HEK293 (cell line): ENCODE measurements at regions not wholly inside any gene's neighbourhood (a gene's known extent, or its start where the extent isn't known, plus 50 kb on each side); places are given as distances from the start of the nearest gene placed in this dataset.

Experiments
- CTCF ChIA-PET: fragments of 350-600 bp; formaldehyde crosslinking; extraction: SDS; loops from one replicate; lab custom pipeline; 2021; ENCODE audit warnings: antibody characterized with exemption; lab: Yijun Ruan, JAX
- POLR2A ChIA-PET: fragments of 300-600 bp; formaldehyde crosslinking; extraction: SDS; loops from one replicate; lab custom pipeline; 2020; ENCODE audit warnings: antibody characterized with exemption, inconsistent platforms; lab: Yijun Ruan, JAX
- H3K27ac ChIP-seq: fragments of 200-500 bp; sonication (Bioruptor generic); 2 replicates; pipeline ENCODE4 v1.5.1; 2014; ENCODE audit warnings: low read depth, low read length, control low read depth, inconsistent platforms; ENCODE audit errors: extremely low read depth
- H3K36me3 ChIP-seq, 2 experiments: fragments of 200-500 bp in 1 of 2; sonication (Bioruptor generic) in 1 of 2; 1 replicate in 1 of 2; 2 replicates in 1 of 2; pipeline ENCODE4 v1.5.1; 2014 to 2017; ENCODE audit warnings: inconsistent platforms in 2 of 2, low read length in 2 of 2; ENCODE audit not compliant: control insufficient read depth in 2 of 2, insufficient read depth in 1 of 2
- H3K4me1 ChIP-seq: fragments of 200-500 bp; sonication (Bioruptor generic); 2 replicates; pipeline ENCODE4 v1.5.1; 2014; ENCODE audit warnings: mild to moderate bottlenecking, low read length, inconsistent platforms; ENCODE audit not compliant: control insufficient read depth, insufficient read depth
- H3K4me3 ChIP-seq: 2 replicates; pipeline ENCODE4 v1.5.1; 2011; ENCODE audit warnings: low read depth, mild to moderate bottlenecking, control low read depth, low read length, moderate library complexity
- H3K9me3 ChIP-seq: fragments of 200-500 bp; sonication (Bioruptor generic); 2 replicates; pipeline ENCODE4 v1.5.1; 2014; ENCODE audit warnings: low read depth, low read length, inconsistent platforms; ENCODE audit not compliant: control insufficient read depth, insufficient read depth
- FEZF1 ChIP-seq: fragments of 450-650 bp; formaldehyde crosslinking; IDR thresholded peaks from 2 replicates; pipeline ENCODE4 v1.5.1; 2016; ENCODE audit warnings: missing biosample characterization, missing genetic modification characterization
- KLF16 ChIP-seq: fragments of 450-650 bp; formaldehyde crosslinking; IDR thresholded peaks from 2 replicates; pipeline ENCODE4 v1.5.1; 2017; ENCODE audit warnings: missing biosample characterization, missing genetic modification characterization
- KLF9 ChIP-seq: fragments of 450-650 bp; formaldehyde crosslinking; IDR thresholded peaks from 2 replicates; pipeline ENCODE4 v1.5.1; 2016; ENCODE audit warnings: missing biosample characterization, missing genetic modification characterization, low read depth
- TCF7L2 ChIP-seq: IDR thresholded peaks from 2 replicates; pipeline ENCODE4 v1.6.1; 2011; ENCODE audit warnings: low read depth, mild to moderate bottlenecking, inconsistent platforms, low read length, moderate library complexity, borderline replicate concordance
- WT1 ChIP-seq: fragments of 450-650 bp; formaldehyde crosslinking; IDR thresholded peaks from 2 replicates; pipeline ENCODE4 v1.5.1; 2016; ENCODE audit warnings: missing biosample characterization, missing genetic modification characterization
- ZBTB1 ChIP-seq: fragments of 450-650 bp; formaldehyde crosslinking; IDR thresholded peaks from 2 replicates; pipeline ENCODE4 v1.5.1; 2016; ENCODE audit warnings: missing biosample characterization, missing genetic modification characterization
- ZBTB20 ChIP-seq: fragments of 450-650 bp; formaldehyde crosslinking; IDR thresholded peaks from 2 replicates; pipeline ENCODE4 v1.5.1; 2016; ENCODE audit warnings: missing biosample characterization, missing genetic modification characterization
- ZIC2 ChIP-seq: fragments of 450-650 bp; formaldehyde crosslinking; IDR thresholded peaks from 2 replicates; pipeline ENCODE4 v1.5.1; 2016; ENCODE audit warnings: missing biosample characterization, missing genetic modification characterization
- ZNF114 ChIP-seq: fragments of 450-650 bp; formaldehyde crosslinking; IDR thresholded peaks from 2 replicates; pipeline ENCODE4 v1.5.0; 2017; ENCODE audit warnings: missing biosample characterization, missing genetic modification characterization
- ZNF146 ChIP-seq: fragments of 450-650 bp; formaldehyde crosslinking; IDR thresholded peaks from 2 replicates; pipeline ENCODE4 v1.5.1; 2016; ENCODE audit warnings: missing biosample characterization, missing genetic modification characterization
- ZNF19 ChIP-seq: fragments of 450-650 bp; formaldehyde crosslinking; IDR thresholded peaks from 2 replicates; pipeline ENCODE4; 2016; ENCODE audit warnings: missing biosample characterization, missing genetic modification characterization, low read depth
- ZNF221 ChIP-seq: fragments of 450-650 bp; formaldehyde crosslinking; IDR thresholded peaks from 2 replicates; pipeline ENCODE4 v1.5.1; 2017; ENCODE audit warnings: missing biosample characterization, missing genetic modification characterization, borderline replicate concordance
- ZNF239 ChIP-seq: fragments of 450-650 bp; formaldehyde crosslinking; IDR thresholded peaks from 2 replicates; pipeline ENCODE4 v1.5.1; 2016; ENCODE audit warnings: missing biosample characterization, missing genetic modification characterization
- ZNF24 ChIP-seq: fragments of 450-650 bp; formaldehyde crosslinking; IDR thresholded peaks from 2 replicates; pipeline ENCODE4 v1.5.1; 2016; ENCODE audit warnings: missing biosample characterization, missing genetic modification characterization
- ZNF274 ChIP-seq, 2 experiments: fragments of 200-500 bp in 1 of 2; fragments of 450-650 bp in 1 of 2; sonication (Bioruptor generic) in 1 of 2; formaldehyde crosslinking in 1 of 2; IDR thresholded peaks; 2 replicates each; pipeline versions ENCODE4 v1.5.1 to v1.6.1; 2014 to 2016; ENCODE audit warnings: borderline replicate concordance in 1 of 2, inconsistent platforms in 1 of 2, low read length in 1 of 2, missing biosample characterization in 1 of 2, missing genetic modification characterization in 1 of 2
- ZNF302 ChIP-seq: fragments of 450-650 bp; formaldehyde crosslinking; IDR thresholded peaks from 2 replicates; pipeline ENCODE4 v1.5.1; 2016; ENCODE audit warnings: missing biosample characterization, missing genetic modification characterization, low read depth
- ZNF335 ChIP-seq: fragments of 450-650 bp; formaldehyde crosslinking; conservative IDR thresholded peaks from 2 replicates; pipeline ENCODE4 v1.5.1; 2016; ENCODE audit warnings: missing biosample characterization, missing genetic modification characterization
- ZNF510 ChIP-seq: fragments of 450-650 bp; formaldehyde crosslinking; IDR thresholded peaks from 2 replicates; pipeline ENCODE4 v1.5.1; 2018; ENCODE audit warnings: mild to moderate bottlenecking, missing genetic modification characterization, missing biosample characterization; ENCODE audit not compliant: insufficient replicate concordance
- ZNF529 ChIP-seq: fragments of 450-650 bp; formaldehyde crosslinking; IDR thresholded peaks from 2 replicates; pipeline ENCODE4 v1.5.1; 2017; ENCODE audit warnings: missing genetic modification characterization, missing biosample characterization; ENCODE audit not compliant: insufficient replicate concordance
- ZNF544 ChIP-seq: fragments of 450-650 bp; formaldehyde crosslinking; IDR thresholded peaks from 2 replicates; pipeline ENCODE4 v1.5.0; 2017; ENCODE audit warnings: missing biosample characterization, missing genetic modification characterization
- ZNF555 ChIP-seq: fragments of 450-650 bp; formaldehyde crosslinking; conservative IDR thresholded peaks from 2 replicates; pipeline ENCODE4 v1.5.1; 2017; ENCODE audit warnings: missing biosample characterization, mild to moderate bottlenecking, missing genetic modification characterization, inconsistent platforms
- ZNF600 ChIP-seq: fragments of 450-650 bp; formaldehyde crosslinking; IDR thresholded peaks from 2 replicates; pipeline ENCODE4 v1.5.1; 2016; ENCODE audit warnings: missing biosample characterization, missing genetic modification characterization
- ZNF768 ChIP-seq: fragments of 450-650 bp; formaldehyde crosslinking; IDR thresholded peaks from 2 replicates; pipeline ENCODE4 v1.5.1; 2018; ENCODE audit warnings: missing biosample characterization, mild to moderate bottlenecking, missing genetic modification characterization
- ZSCAN30 ChIP-seq: fragments of 450-650 bp; IDR thresholded peaks from 2 replicates; pipeline ENCODE4 v1.5.1; 2018; ENCODE audit warnings: missing biosample characterization, mild to moderate bottlenecking, missing genetic modification characterization, moderate library complexity
- TF ChIP-seq, protein P1 (sequence below): fragments of 450-650 bp; formaldehyde crosslinking; IDR thresholded peaks from 2 replicates; pipeline ENCODE4 v1.5.1; 2017; ENCODE audit warnings: missing biosample characterization, missing genetic modification characterization
- TF ChIP-seq, protein P2 (sequence below): fragments of 450-650 bp; formaldehyde crosslinking; IDR thresholded peaks from 2 replicates; pipeline ENCODE4 v1.5.0; 2017; ENCODE audit warnings: missing biosample characterization, missing genetic modification characterization, borderline replicate concordance

DNA sequence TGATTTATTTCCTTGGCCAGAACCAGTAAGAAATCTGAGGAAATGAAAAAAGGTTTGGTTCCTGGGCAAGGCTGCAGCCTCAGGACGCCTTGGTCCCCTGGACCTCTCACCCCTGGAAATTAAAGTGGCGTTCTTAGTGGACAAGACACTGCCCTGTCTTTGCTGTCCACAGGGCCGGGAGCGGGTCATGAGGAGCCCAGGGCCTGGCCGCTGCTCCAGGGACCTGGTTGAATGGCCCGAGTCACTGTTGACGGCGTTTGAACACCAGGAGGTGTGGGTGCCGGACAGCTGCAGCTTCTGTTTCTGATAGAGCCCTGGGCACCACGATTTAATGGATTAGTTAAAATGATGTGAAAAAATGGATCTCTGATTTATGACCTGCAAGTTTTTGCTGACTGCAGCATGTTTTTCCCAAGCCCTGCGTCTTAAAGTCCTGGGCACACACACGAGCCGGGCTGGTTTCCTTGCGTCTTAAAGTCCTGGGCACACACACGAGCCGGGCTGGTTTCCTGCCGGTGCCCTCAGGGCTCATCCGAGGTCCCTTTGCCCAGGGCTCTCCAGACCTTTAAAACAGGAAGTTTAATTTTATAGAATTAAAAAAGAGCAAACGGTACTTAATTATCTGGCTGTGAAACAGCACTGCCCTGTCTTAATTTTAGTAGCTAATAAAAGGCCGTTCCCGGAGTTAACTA lies 74.1 kb upstream of the ACTRT2 start:
- Histone ChIP-seq H3K4me3 (no peak overlapping the region), H3K36me3 (no peaks in the 10 kb centered on the region), H3K27ac (no peak overlapping the region), H3K4me1 (no peaks in the 10 kb centered on the region), H3K9me3 (no peaks in the 10 kb centered on the region)
- POLR2A ChIA-PET, result no interaction called here
- CTCF ChIA-PET, result interaction anchor here (0.6 kb wide), 1 partner anchor 8 kb away, joined by 3 read pairs; no protein-coding TSS in a partner anchor
- no peak for TF ChIP-seq ZNF114 (tag by site-specific recombination)
- no peak for TF ChIP-seq ZBTB20 (tag by site-specific recombination)
- TF ChIP-seq, protein P1, sequence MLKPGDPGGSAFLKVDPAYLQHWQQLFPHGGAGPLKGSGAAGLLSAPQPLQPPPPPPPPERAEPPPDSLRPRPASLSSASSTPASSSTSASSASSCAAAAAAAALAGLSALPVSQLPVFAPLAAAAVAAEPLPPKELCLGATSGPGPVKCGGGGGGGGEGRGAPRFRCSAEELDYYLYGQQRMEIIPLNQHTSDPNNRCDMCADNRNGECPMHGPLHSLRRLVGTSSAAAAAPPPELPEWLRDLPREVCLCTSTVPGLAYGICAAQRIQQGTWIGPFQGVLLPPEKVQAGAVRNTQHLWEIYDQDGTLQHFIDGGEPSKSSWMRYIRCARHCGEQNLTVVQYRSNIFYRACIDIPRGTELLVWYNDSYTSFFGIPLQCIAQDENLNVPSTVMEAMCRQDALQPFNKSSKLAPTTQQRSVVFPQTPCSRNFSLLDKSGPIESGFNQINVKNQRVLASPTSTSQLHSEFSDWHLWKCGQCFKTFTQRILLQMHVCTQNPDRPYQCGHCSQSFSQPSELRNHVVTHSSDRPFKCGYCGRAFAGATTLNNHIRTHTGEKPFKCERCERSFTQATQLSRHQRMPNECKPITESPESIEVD, result no peak
- TF ChIP-seq ZBTB1 (tag by site-specific recombination), result no peak
- TF ChIP-seq ZNF239 (tag by site-specific recombination), result no peak
- no peak for TF ChIP-seq ZNF600 (tag by site-specific recombination)
- no peak for TF ChIP-seq ZNF19 (tag by site-specific recombination)
- no peak for TF ChIP-seq ZNF510 (tag by site-specific recombination)
- TF ChIP-seq ZNF544 (tag by site-specific recombination), result no peak
- no peak for TF ChIP-seq KLF9
- TF ChIP-seq KLF16 (tag by site-specific recombination), result no peak
- no peak for TF ChIP-seq ZNF335 (tag by site-specific recombination)
- no peak for TF ChIP-seq FEZF1 (tag by site-specific recombination)

- H3K36me3 ChIP-seq, result no peaks in the 10 kb centered on the region
- TF ChIP-seq ZNF274 (IDR thresholded peaks at IDR 0.05; ENCODE audit: low read length) (no peak), ZNF274 (tag by site-specific recombination; IDR thresholded peaks at IDR 0.05; ENCODE audit: borderline replicate concordance) (no peak), ZNF24 (tag by site-specific recombination) (no peak), ZNF302 (tag by site-specific recombination) (no peak), ZNF768 (tag by site-specific recombination) (no peak), ZNF555 (tag by site-specific recombination) (no peak), ZNF221 (tag by site-specific recombination) (no peak), ZBTB1 (tag by site-specific recombination) (no peak), ZNF239 (tag by site-specific recombination) (no peak), ZSCAN30 (tag by site-specific recombination) (no peak), WT1 (tag by site-specific recombination) (no peak), ZNF146 (tag by site-specific recombination) (no peak), TCF7L2 (no peak), ZIC2 (no peak), ZNF529 (tag by site-specific recombination) (no peak)
- TF ChIP-seq, protein P2, sequence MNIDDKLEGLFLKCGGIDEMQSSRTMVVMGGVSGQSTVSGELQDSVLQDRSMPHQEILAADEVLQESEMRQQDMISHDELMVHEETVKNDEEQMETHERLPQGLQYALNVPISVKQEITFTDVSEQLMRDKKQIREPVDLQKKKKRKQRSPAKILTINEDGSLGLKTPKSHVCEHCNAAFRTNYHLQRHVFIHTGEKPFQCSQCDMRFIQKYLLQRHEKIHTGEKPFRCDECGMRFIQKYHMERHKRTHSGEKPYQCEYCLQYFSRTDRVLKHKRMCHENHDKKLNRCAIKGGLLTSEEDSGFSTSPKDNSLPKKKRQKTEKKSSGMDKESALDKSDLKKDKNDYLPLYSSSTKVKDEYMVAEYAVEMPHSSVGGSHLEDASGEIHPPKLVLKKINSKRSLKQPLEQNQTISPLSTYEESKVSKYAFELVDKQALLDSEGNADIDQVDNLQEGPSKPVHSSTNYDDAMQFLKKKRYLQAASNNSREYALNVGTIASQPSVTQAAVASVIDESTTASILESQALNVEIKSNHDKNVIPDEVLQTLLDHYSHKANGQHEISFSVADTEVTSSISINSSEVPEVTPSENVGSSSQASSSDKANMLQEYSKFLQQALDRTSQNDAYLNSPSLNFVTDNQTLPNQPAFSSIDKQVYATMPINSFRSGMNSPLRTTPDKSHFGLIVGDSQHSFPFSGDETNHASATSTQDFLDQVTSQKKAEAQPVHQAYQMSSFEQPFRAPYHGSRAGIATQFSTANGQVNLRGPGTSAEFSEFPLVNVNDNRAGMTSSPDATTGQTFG (tag by site-specific recombination), result no peak
- TF ChIP-seq, all 188 proteins: peak for 0
- POLR2A ChIA-PET, result no interaction called here
- Histone ChIP-seq H3K4me3 (no peak overlapping the region), H3K27ac (no peak overlapping the region), H3K9me3 (no peaks in the 10 kb centered on the region), H3K4me1 (no peaks in the 10 kb centered on the region)
- CTCF ChIA-PET, result interaction anchor here (0.6 kb wide), 1 partner anchor 9 kb away, joined by 3 read pairs; no protein-coding TSS in a partner anchor
Measured at GRCh38 chr1:2948001-2948750, 73.1 kb upstream of the ACTRT2 start.
